K562 (cell line): ENCODE measurements at regions not wholly inside any gene's neighbourhood (a gene's known extent, or its start where the extent isn't known, plus 50 kb on each side); places are given as distances from the start of the nearest gene placed in this dataset.

Experiments
- ATAC-seq: fragments of 200-7000 bp; cut with Tn5 transposase; 3 replicates; pipeline ENCODE4 v1.9.1; 2020; ENCODE audit warnings: moderate library complexity
- BruUV-seq: library from RNA; stranded (reverse); fragments of 400-500 nt; replicated peaks from 2 replicates; lab custom pipeline; 2021; lab: Mats Ljungman, UMichigan
- CTCF ChIA-PET: fragments of 300-600 bp; formaldehyde crosslinking; extraction: SDS; loops from one replicate; lab custom pipeline; 2021; ENCODE audit warnings: low intra/inter-chr PET ratio; lab: Yijun Ruan, JAX
- POLR2A ChIA-PET: fragments of 300-600, 350-650 bp; sonication (Branson Sonifier 250); formaldehyde crosslinking; extraction: SDS; loops from one replicate; lab custom pipeline; 2021; ENCODE audit warnings: antibody characterized with exemption, inconsistent platforms; lab: Yijun Ruan, JAX
- DNase-seq, 4 experiments: peaks; one replicate each; pipeline versions ENCODE4 v3.0.0 to v3.0.0-alpha.2; 2011 to 2018; ENCODE audit warnings: low spot score in 3 of 4, mixed read lengths in 3 of 4; ENCODE audit errors: extremely low read depth in 1 of 4
- FAIRE-seq: peaks from 2 replicates; lab custom pipeline; 2011; peaks lifted over from hg19 to GRCh38; lab: Jason Lieb, UNC
- H2AFZ ChIP-seq: 2 replicates; pipeline ENCODE4 v1.6.0; 2011; ENCODE audit warnings: low read depth, low read length, control low read depth, inconsistent platforms
- H3K27ac ChIP-seq: fragments of 200-600 bp; 3 replicates; pipeline ENCODE4 v1.8.0; 2011; ENCODE audit warnings: low read depth, mild to moderate bottlenecking, control low read depth, inconsistent platforms, low read length, moderate library complexity, mixed read lengths; ENCODE audit errors: extremely low read depth
- H3K27me3 ChIP-seq, 2 experiments: fragments of 300-600 bp in 1 of 2; 2 replicates in 1 of 2; 3 replicates in 1 of 2; pipeline versions ENCODE4 v1.6.0 to v1.8.0; 2011; ENCODE audit warnings: inconsistent platforms in 2 of 2, low read length in 2 of 2, mild to moderate bottlenecking in 1 of 2, mixed read lengths in 1 of 2, moderate library complexity in 1 of 2; ENCODE audit not compliant: control insufficient read depth in 2 of 2, insufficient read depth in 2 of 2
- H3K36me3 ChIP-seq: fragments of 300-600 bp; 3 replicates; pipeline ENCODE4 v1.8.0; 2011; ENCODE audit warnings: mild to moderate bottlenecking, low read length, inconsistent platforms; ENCODE audit not compliant: control insufficient read depth, insufficient read depth
- H3K4me1 ChIP-seq, 2 experiments: fragments of 200-600 bp in 1 of 2; replicated peaks in 1 of 2; 2 replicates in 1 of 2; 3 replicates in 1 of 2; pipeline versions ENCODE4 v1.5.1 to v1.8.0; 2011; ENCODE audit warnings: inconsistent platforms in 2 of 2, low read length in 2 of 2, mild to moderate bottlenecking in 1 of 2, mixed read lengths in 1 of 2, moderate library complexity in 1 of 2; ENCODE audit not compliant: control insufficient read depth in 2 of 2, insufficient read depth in 2 of 2
- H3K4me2 ChIP-seq: 2 replicates; pipeline ENCODE4 v1.6.1; 2011; ENCODE audit warnings: low read length, control low read depth, inconsistent platforms, mixed read lengths; ENCODE audit not compliant: insufficient read depth
- H3K4me3 ChIP-seq: fragments of 200-600 bp; sonication (generic), shearing (Covaris generic); 2 replicates; pipeline ENCODE4 v1.5.1; 2016; ENCODE audit warnings: control low read depth, inconsistent platforms
- H3K79me2 ChIP-seq: fragments of 200-600 bp; 3 replicates; pipeline ENCODE4 v1.8.0; 2011; ENCODE audit warnings: low read length, inconsistent platforms; ENCODE audit not compliant: control insufficient read depth, insufficient read depth
- H3K9ac ChIP-seq, 2 experiments: 2 replicates each; pipeline versions ENCODE4 v1.6.0 to v1.6.1; 2011; ENCODE audit warnings: low read depth in 2 of 2, low read length in 2 of 2, control low read depth in 1 of 2, inconsistent platforms in 1 of 2, mild to moderate bottlenecking in 1 of 2, mixed read lengths in 1 of 2; ENCODE audit not compliant: insufficient read depth in 1 of 2
- H3K9me1 ChIP-seq: one replicate; pipeline ENCODE4 v1.6.0; 2011; ENCODE audit warnings: inconsistent platforms, mild to moderate bottlenecking, low read length, moderate library complexity; ENCODE audit not compliant: control insufficient read depth, insufficient read depth
- H3K9me3 ChIP-seq: replicated peaks from 2 replicates; pipeline ENCODE4 v1.5.1; 2011; ENCODE audit warnings: low read depth, low read length, inconsistent platforms; ENCODE audit not compliant: control insufficient read depth, insufficient read depth
- H4K20me1 ChIP-seq: replicated peaks from 2 replicates; pipeline ENCODE4 v1.6.1; 2011; ENCODE audit warnings: low read length, inconsistent platforms, mixed read lengths; ENCODE audit not compliant: control insufficient read depth, insufficient read depth
- DACH1 ChIP-seq: fragments of 450-650 bp; IDR thresholded peaks from 2 replicates; pipeline ENCODE4 v1.6.1; 2018; ENCODE audit not compliant: partially characterized antibody
- E2F4 ChIP-seq: sonication (generic); formaldehyde crosslinking; IDR thresholded peaks from 2 replicates; pipeline ENCODE4 v1.8.0; 2022; ENCODE audit warnings: mild to moderate bottlenecking, low read depth, missing genetic modification reagents
- ELK1 ChIP-seq: sonication (generic); formaldehyde crosslinking; IDR thresholded peaks from 2 replicates; pipeline ENCODE4 v1.8.1; 2022; ENCODE audit warnings: missing genetic modification reagents
- ERF ChIP-seq: fragments of 450-650 bp; formaldehyde crosslinking; IDR thresholded peaks from 2 replicates; pipeline ENCODE4 v1.4.0; 2020; ENCODE audit warnings: mild to moderate bottlenecking, mixed read lengths
- MCM3 ChIP-seq: fragments of 450-650 bp; IDR thresholded peaks from 2 replicates; pipeline ENCODE4 v1.6.1; 2016
- MLX ChIP-seq, 2 experiments: fragments of 450-650 bp in 1 of 2; sonication (generic) in 1 of 2; formaldehyde crosslinking; conservative IDR thresholded peaks; 2 replicates each; pipeline versions ENCODE4 v1.4.0 to v1.8.1; 2020 to 2022; ENCODE audit warnings: mild to moderate bottlenecking in 1 of 2, missing genetic modification reagents in 1 of 2
- NKRF ChIP-seq: fragments of 450-650 bp; IDR thresholded peaks from 2 replicates; pipeline ENCODE4 v1.6.1; 2016; ENCODE audit warnings: borderline replicate concordance
- NUFIP1 ChIP-seq: fragments of 450-650 bp; IDR thresholded peaks from 2 replicates; pipeline ENCODE4 v1.6.1; 2018; ENCODE audit not compliant: partially characterized antibody
- PKNOX1 ChIP-seq: fragments of 450-650 bp; IDR thresholded peaks from 2 replicates; pipeline ENCODE4 v1.6.1; 2016
- RAD21 ChIP-seq, 2 experiments: fragments of 250-450 bp in 1 of 2; fragments of 450-650 bp in 1 of 2; sonication (Bioruptor Pico) in 1 of 2; formaldehyde crosslinking in 1 of 2; IDR thresholded peaks in 1 of 2; conservative IDR thresholded peaks in 1 of 2; 2 replicates each; pipeline versions ENCODE4 v1.4.0 to v1.8.0; 2020 to 2022; ENCODE audit warnings: mild to moderate bottlenecking in 2 of 2, moderate library complexity in 1 of 2
- TAF1 ChIP-seq: IDR thresholded peaks from 2 replicates; pipeline ENCODE4 v1.6.1; 2011; ENCODE audit warnings: mild to moderate bottlenecking, low read length, moderate library complexity; ENCODE audit not compliant: insufficient read depth, control insufficient read depth, severe bottlenecking; ENCODE audit errors: extremely low read depth
- TBP ChIP-seq: optimal IDR thresholded peaks from 2 replicates; pipeline ENCODE3; 2011; ENCODE audit warnings: low read depth, low read length, improper control_type of control experiment
- XRCC5 ChIP-seq: fragments of 200-400 bp; formaldehyde crosslinking; IDR thresholded peaks from 2 replicates; pipeline ENCODE4 v1.6.1; 2017; ENCODE audit warnings: low read depth, mild to moderate bottlenecking, low read length
- ZNF436 ChIP-seq: fragments of 250-450, 450-650 bp; sonication (Bioruptor Pico); formaldehyde crosslinking; IDR thresholded peaks from 2 replicates; pipeline ENCODE4 v1.7.0; 2020; ENCODE audit warnings: mild to moderate bottlenecking
- WGBS: fragments of 100-300 bp; shearing (Covaris generic); methylation state at CpG from one replicate; pipeline ENCODE4 v1.1.6; 2016; ENCODE audit warnings: low coverage, mixed read lengths; ENCODE audit not compliant: insufficient coverage; ENCODE audit errors: missing lambda C conversion rate; 5-methylcytosine and 5-hydroxymethylcytosine counted together
- in situ Hi-C: fragments of 300-500 bp; cut with MboI; formaldehyde crosslinking; loops from 4 replicates; pipeline ENCODE4 v1.15.0; 2018; ENCODE audit warnings: inconsistent platforms, mixed read lengths
- intact Hi-C: fragments of 100-400 bp; cut with micrococcal nuclease; formaldehyde crosslinking; loops from 2 replicates; pipeline ENCODE4 v1.14.2; 2022

GRCh38 chr11:13880634-13881033 is 81.9 kb upstream of the SPON1 start:
- no peaks in the 10 kb centered on the region for H3K27me3 ChIP-seq
- ATAC-seq (no peak), DNase-seq (no peak), FAIRE-seq (no peak)
- no peak overlapping the region; a peak in 1 of 4 replicates for H3K9ac ChIP-seq
- H3K4me3 ChIP-seq = no peak overlapping the region
- no peak overlapping the region for H2AFZ ChIP-seq
- no peak for TF ChIP-seq TAF1
- no peak for TF ChIP-seq ERF
- no peak for TF ChIP-seq NUFIP1
- TF ChIP-seq TBP = no peak
- TF ChIP-seq DACH1 = no peak
- no peak for TF ChIP-seq E2F4
- TF ChIP-seq PKNOX1 = no peak
- TF ChIP-seq MCM3 = no peak
- no peak for TF ChIP-seq XRCC5
- no peak for TF ChIP-seq ELK1 (CRISPR knock-in tag)
- TF ChIP-seq RAD21 (CRISPR knock-in tag; conservative IDR thresholded peaks at IDR 0.05 in 1 of 2, IDR thresholded peaks at IDR 0.05 in 1 of 2) = no peak
- TF ChIP-seq ZNF436 (CRISPR knock-in tag) = no peak
- TF ChIP-seq MLX (CRISPR knock-in tag; conservative IDR thresholded peaks at IDR 0.05) = no peak
- no peak for TF ChIP-seq NKRF
- in situ Hi-C loops = no loop called here
- no peaks in the 10 kb centered on the region for H3K9me3 ChIP-seq
- no TSS peak for BruUV-seq
- H3K9me1 ChIP-seq = no peaks in the 10 kb centered on the region
- H3K4me1 ChIP-seq = peaks cover 24 to 25% of the 10 kb centered on the region in 2 experiments; a peak in 3 of 5 replicates
- CTCF ChIA-PET = no interaction called here
- no peaks in the 10 kb centered on the region for H3K79me2 ChIP-seq
- H3K36me3 ChIP-seq = no peaks in the 10 kb centered on the region
- no peak overlapping the region for H3K27ac ChIP-seq
- intact Hi-C loops = no loop called here
- H3K4me2 ChIP-seq = no peak overlapping the region
- POLR2A ChIA-PET = interaction anchor here (2.0 kb wide), 1 partner anchor 11 kb away, joined by 4 read pairs; no protein-coding TSS in a partner anchor
- WGBS = 67% methylated on average over 2 of the region's 2 CpGs
- H4K20me1 ChIP-seq = no peaks in the 10 kb centered on the region
